Trophoblast cell (in vitro differentiated cells and primary cell): ENCODE measurements at regions not wholly inside any gene's neighbourhood (a gene's known extent, or its start where the extent isn't known, plus 50 kb on each side); places are given as distances from the start of the nearest gene placed in this dataset.

Experiments used
- DNase-seq, 2 donors: peaks; one replicate each; pipeline ENCODE4 v3.0.0-alpha.2; 2016
- H2AFZ ChIP-seq: 2 replicates; pipeline ENCODE4 v1.6.1; 2013; ENCODE audit warnings: low read length, moderate library complexity, mild to moderate bottlenecking; ENCODE audit not compliant: insufficient read depth, poor library complexity
- H2AK5ac ChIP-seq: 2 replicates; pipeline ENCODE4 v1.6.1; 2013; ENCODE audit warnings: mild to moderate bottlenecking, low read length
- H2BK120ac ChIP-seq: 2 replicates; pipeline ENCODE4 v1.6.1; 2013; ENCODE audit warnings: low read length, mild to moderate bottlenecking, moderate library complexity; ENCODE audit not compliant: insufficient read depth, poor library complexity
- H2BK12ac ChIP-seq: 2 replicates; pipeline ENCODE4 v1.6.1; 2013; ENCODE audit warnings: mild to moderate bottlenecking, low read length, moderate library complexity
- H2BK5ac ChIP-seq: 2 replicates; pipeline ENCODE4 v1.6.1; 2013; ENCODE audit warnings: low read length, low read depth, moderate library complexity, mild to moderate bottlenecking; ENCODE audit not compliant: poor library complexity
- H3K14ac ChIP-seq: 2 replicates; pipeline ENCODE4 v1.6.1; 2013; ENCODE audit warnings: mild to moderate bottlenecking, low read length
- H3K18ac ChIP-seq: 2 replicates; pipeline ENCODE4 v1.6.1; 2013; ENCODE audit warnings: mild to moderate bottlenecking, low read length
- H3K23ac ChIP-seq: 2 replicates; pipeline ENCODE4 v1.6.1; 2013; ENCODE audit warnings: low read length
- H3K27ac ChIP-seq: 2 replicates; pipeline ENCODE4 v1.5.1; 2013; ENCODE audit warnings: low read depth, mild to moderate bottlenecking, inconsistent platforms, low read length, moderate library complexity
- H3K27me3 ChIP-seq: 2 replicates; pipeline ENCODE4 v1.6.1; 2013; ENCODE audit warnings: inconsistent platforms, mild to moderate bottlenecking, low read length, moderate library complexity; ENCODE audit not compliant: insufficient read depth
- H3K36me3 ChIP-seq, 2 experiments: 1 replicate in 1 of 2; 2 replicates in 1 of 2; pipeline ENCODE4 v1.6.1; 2013; ENCODE audit warnings: low read length in 2 of 2, mild to moderate bottlenecking in 2 of 2, moderate library complexity in 1 of 2; ENCODE audit not compliant: insufficient read depth in 2 of 2, control insufficient read depth in 1 of 2
- H3K4ac ChIP-seq: 2 replicates; pipeline ENCODE4 v1.6.1; 2013; ENCODE audit warnings: low read depth, mild to moderate bottlenecking, low read length, moderate library complexity
- H3K4me1 ChIP-seq, 2 experiments: 1 replicate in 1 of 2; 2 replicates in 1 of 2; pipeline ENCODE4 v1.6.1; 2013; ENCODE audit warnings: low read length in 2 of 2, mild to moderate bottlenecking in 2 of 2, moderate library complexity in 1 of 2; ENCODE audit not compliant: insufficient read depth in 2 of 2, control insufficient read depth in 1 of 2
- H3K4me2 ChIP-seq: 2 replicates; pipeline ENCODE4 v1.6.1; 2013; ENCODE audit warnings: inconsistent platforms, mild to moderate bottlenecking, low read length, moderate library complexity
- H3K4me3 ChIP-seq: 2 replicates; pipeline ENCODE4 v1.5.1; 2013; ENCODE audit warnings: mild to moderate bottlenecking, low read depth, low read length, inconsistent platforms
- H3K79me1 ChIP-seq: one replicate; pipeline ENCODE4 v1.6.1; 2013; ENCODE audit warnings: low read length
- H3K79me2 ChIP-seq: 2 replicates; pipeline ENCODE4 v1.6.1; 2013; ENCODE audit warnings: low read length, mild to moderate bottlenecking; ENCODE audit not compliant: control insufficient read depth, insufficient read depth, poor library complexity
- H3K9ac ChIP-seq: 2 replicates; pipeline ENCODE4 v1.6.1; 2013; ENCODE audit warnings: mild to moderate bottlenecking, low read length
- H3K9me3 ChIP-seq: 2 replicates; pipeline ENCODE4 v1.6.1; 2013; ENCODE audit warnings: low read depth, mild to moderate bottlenecking, control low read depth, inconsistent platforms, low read length; ENCODE audit not compliant: insufficient read depth
- H4K12ac ChIP-seq: 2 replicates; pipeline ENCODE4 v1.6.1; 2013; ENCODE audit warnings: low read depth, mild to moderate bottlenecking, low read length, moderate library complexity
- H4K8ac ChIP-seq: 2 replicates; pipeline ENCODE4 v1.6.1; 2013; ENCODE audit warnings: low read depth, mild to moderate bottlenecking, low read length, moderate library complexity
- H4K91ac ChIP-seq: one replicate; pipeline ENCODE4 v1.6.1; 2013; ENCODE audit warnings: low read depth, mild to moderate bottlenecking, low read length, moderate library complexity
- WGBS: extraction: QIAGEN DNeasy Blood & Tissue Kit; methylation state at CpG from one replicate; pipeline ENCODE4 v1.1.7; 2013; ENCODE audit warnings: missing lambda C conversion rate; ENCODE audit not compliant: insufficient read length, insufficient coverage; ENCODE audit errors: extremely low coverage; 5-methylcytosine and 5-hydroxymethylcytosine counted together

DNA sequence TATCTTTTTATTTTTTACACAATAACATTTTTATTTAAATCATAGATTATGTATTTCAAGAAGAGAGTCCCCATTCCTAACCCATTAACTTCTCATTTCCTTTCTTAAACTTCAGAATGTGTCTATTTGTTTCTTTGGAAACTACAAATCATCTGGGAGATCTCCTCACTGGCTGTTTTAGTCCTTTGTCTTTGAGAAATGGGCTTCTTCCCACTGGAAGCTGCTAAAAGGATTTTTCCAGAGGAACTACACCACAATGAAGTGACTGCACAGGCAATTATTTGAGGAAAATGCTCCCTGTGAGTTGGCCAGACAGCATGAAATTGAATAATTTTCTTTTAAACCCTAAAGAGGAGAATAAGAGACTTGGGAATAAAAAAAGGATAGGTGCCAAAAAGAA, 119.1 kb downstream of the TENT5A start:
- H2BK12ac ChIP-seq: no peak overlapping the region

DNA sequence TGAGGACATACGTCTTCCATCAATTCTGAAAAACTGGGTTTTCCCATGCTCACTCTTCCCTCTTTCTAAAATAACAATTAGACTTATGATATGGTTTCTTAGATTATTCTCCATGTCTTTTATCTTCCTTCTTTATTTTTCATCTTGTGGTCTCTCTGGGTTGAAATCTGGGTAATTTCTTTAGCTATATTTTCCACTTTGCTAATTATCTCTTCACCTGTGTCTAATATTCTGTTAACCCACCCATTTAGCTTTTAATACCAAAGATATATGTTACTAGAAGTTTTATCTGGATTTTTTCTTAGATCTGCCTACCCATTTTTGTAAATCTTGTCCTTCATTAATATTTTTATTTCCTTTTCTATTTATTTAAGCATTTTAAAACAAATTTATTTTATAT, 121.8 kb downstream of the TENT5A start:
- no peak for DNase-seq
- no peaks in the 10 kb centered on the region for H3K4me1 ChIP-seq
- H3K79me2 ChIP-seq: no peaks in the 10 kb centered on the region
- no peak overlapping the region for H3K4ac ChIP-seq
- no peak overlapping the region for H4K8ac ChIP-seq
- H3K4me2 ChIP-seq: no peak overlapping the region
- H3K14ac ChIP-seq: no peak overlapping the region
- no peak overlapping the region for H3K9ac ChIP-seq
- no peaks in the 10 kb centered on the region for H3K27me3 ChIP-seq
- no peaks in the 10 kb centered on the region for H3K79me1 ChIP-seq
- no peak overlapping the region for H3K27ac ChIP-seq
- WGBS: no CpG with 5 or more reads among the region's 1 CpG
- no peaks in the 10 kb centered on the region for H3K36me3 ChIP-seq
- no peak overlapping the region for H3K4me3 ChIP-seq
- H3K23ac ChIP-seq: no peak overlapping the region
- H4K12ac ChIP-seq: no peak overlapping the region
- no peak overlapping the region for H2BK12ac ChIP-seq
- no peaks in the 10 kb centered on the region for H3K9me3 ChIP-seq
- H3K18ac ChIP-seq: no peak overlapping the region
- no peak overlapping the region for H2BK5ac ChIP-seq
- no peak overlapping the region for H4K91ac ChIP-seq
- no peak overlapping the region for H2BK120ac ChIP-seq
- H2AK5ac ChIP-seq: no peak overlapping the region
- H2AFZ ChIP-seq: no peak overlapping the region

More for the DNA sequence above, 119.1 kb downstream of the TENT5A start:
- peaks cover 0 to under 1% of the 10 kb centered on the region in 2 experiments for H3K4me1 ChIP-seq
- no peaks in the 10 kb centered on the region for H3K9me3 ChIP-seq
- no peak overlapping the region for H3K14ac ChIP-seq
- no peak overlapping the region for H2AFZ ChIP-seq
- H4K91ac ChIP-seq: no peak overlapping the region
- no peak overlapping the region for H3K4ac ChIP-seq
- H2BK5ac ChIP-seq: no peak overlapping the region
- no peak overlapping the region for H2BK120ac ChIP-seq
- H2AK5ac ChIP-seq: no peak overlapping the region
- H3K4me3 ChIP-seq: no peak overlapping the region
- H3K79me1 ChIP-seq: no peaks in the 10 kb centered on the region
- no peak overlapping the region for H3K18ac ChIP-seq
- H3K4me2 ChIP-seq: no peak overlapping the region
- no peak overlapping the region for H4K8ac ChIP-seq
- H3K27ac ChIP-seq: no peak overlapping the region
- no peak for DNase-seq
- H3K27me3 ChIP-seq: no peaks in the 10 kb centered on the region
- H3K79me2 ChIP-seq: no peaks in the 10 kb centered on the region
- H4K12ac ChIP-seq: no peak overlapping the region
- H3K9ac ChIP-seq: no peak overlapping the region
- H3K23ac ChIP-seq: no peak overlapping the region
- H3K36me3 ChIP-seq: no peaks in the 10 kb centered on the region

DNA sequence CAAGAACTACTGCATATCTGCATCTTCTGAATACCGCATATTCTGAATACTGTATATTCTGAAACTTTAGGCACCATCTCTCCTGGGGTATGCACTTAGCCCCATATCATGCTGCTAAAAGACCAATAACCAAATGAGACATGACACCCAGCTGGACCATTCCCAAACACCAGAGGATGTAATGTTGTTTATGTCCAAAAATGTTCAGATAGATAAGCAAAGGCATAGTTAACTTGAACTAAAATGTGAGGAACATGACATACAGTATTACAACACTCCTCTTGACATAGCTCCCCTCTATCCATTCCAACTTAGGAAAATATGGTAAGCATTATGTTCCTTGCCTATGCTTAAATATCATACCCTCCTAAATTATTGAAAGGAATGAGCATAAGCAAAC, 127.3 kb downstream of the TENT5A start:
- no peak overlapping the region for H3K23ac ChIP-seq
- no peak overlapping the region for H4K91ac ChIP-seq
- H4K8ac ChIP-seq: no peak overlapping the region
- no peak overlapping the region for H2BK12ac ChIP-seq
- no peak overlapping the region for H3K27ac ChIP-seq
- no peak for DNase-seq
- H2BK120ac ChIP-seq: no peak overlapping the region
- H3K4ac ChIP-seq: no peak overlapping the region
- H2AK5ac ChIP-seq: no peak overlapping the region
- no peak overlapping the region for H2BK5ac ChIP-seq
- no CpG with 5 or more reads among the region's 1 CpG for WGBS
- H3K79me1 ChIP-seq: no peaks in the 10 kb centered on the region
- no peak overlapping the region for H2AFZ ChIP-seq
- no peak overlapping the region for H3K18ac ChIP-seq
- no peak overlapping the region for H3K9ac ChIP-seq
- H4K12ac ChIP-seq: no peak overlapping the region
- H3K4me2 ChIP-seq: no peak overlapping the region
- no peaks in the 10 kb centered on the region for H3K4me1 ChIP-seq
- H3K79me2 ChIP-seq: no peaks in the 10 kb centered on the region
- H3K36me3 ChIP-seq: no peaks in the 10 kb centered on the region
- H3K9me3 ChIP-seq: no peaks in the 10 kb centered on the region
- H3K14ac ChIP-seq: no peak overlapping the region
- H3K27me3 ChIP-seq: no peaks in the 10 kb centered on the region
- no peak overlapping the region for H3K4me3 ChIP-seq

DNA sequence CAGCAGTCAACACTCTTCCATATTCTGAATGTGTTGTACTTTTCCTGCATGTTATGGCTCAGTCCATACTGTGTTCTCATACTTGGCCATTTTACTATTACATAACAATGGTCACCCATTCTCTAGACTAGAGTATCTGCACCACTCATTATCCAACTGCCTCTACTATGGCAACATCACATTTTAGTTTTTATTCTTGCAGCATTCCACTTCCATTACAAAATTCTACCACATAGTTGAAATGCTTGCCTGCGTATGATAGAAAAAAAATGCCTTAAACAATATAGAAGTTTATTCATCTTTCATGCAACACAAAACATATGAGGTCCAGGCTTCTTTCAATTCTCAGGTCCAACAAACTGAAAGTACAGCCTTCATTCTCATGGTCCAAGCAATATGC, 128.0 kb downstream of the TENT5A start:
- no CpG with 5 or more reads among the region's 1 CpG for WGBS
- Histone ChIP-seq H4K8ac (no peak overlapping the region), H3K23ac (no peak overlapping the region), H3K14ac (no peak overlapping the region), H3K9me3 (no peaks in the 10 kb centered on the region), H3K27me3 (no peaks in the 10 kb centered on the region), H3K4me3 (no peak overlapping the region), H3K9ac (no peak overlapping the region), H2AK5ac (no peak overlapping the region), H3K4me1 (no peaks in the 10 kb centered on the region), H4K12ac (no peak overlapping the region), H3K36me3 (no peaks in the 10 kb centered on the region), H3K27ac (no peak overlapping the region), H2BK120ac (no peak overlapping the region), H2AFZ (no peak overlapping the region), H4K91ac (no peak overlapping the region), H2BK12ac (no peak overlapping the region), H3K79me2 (no peaks in the 10 kb centered on the region), H2BK5ac (no peak overlapping the region), H3K79me1 (no peaks in the 10 kb centered on the region), H3K18ac (no peak overlapping the region), H3K4ac (no peak overlapping the region), H3K4me2 (no peak overlapping the region)
- peak in 1 of 2 donors; percentile 66 for DNase-seq
